VCaP (cell line): ENCODE measurements at regions not wholly inside any gene's neighbourhood (a gene's known extent, or its start where the extent isn't known, plus 50 kb on each side); places are given as distances from the start of the nearest gene placed in this dataset.

ENCODE experiments used
- H3K27ac ChIP-seq: fragments of 450-650 bp; 2 replicates; pipeline ENCODE4 v1.5.1; 2017
- TF ChIP-seq, protein P1 (sequence below): fragments of 450-650 bp; conservative IDR thresholded peaks from 2 replicates; pipeline ENCODE4 v1.5.1; 2017; ENCODE audit warnings: mild to moderate bottlenecking, moderate library complexity

DNA sequence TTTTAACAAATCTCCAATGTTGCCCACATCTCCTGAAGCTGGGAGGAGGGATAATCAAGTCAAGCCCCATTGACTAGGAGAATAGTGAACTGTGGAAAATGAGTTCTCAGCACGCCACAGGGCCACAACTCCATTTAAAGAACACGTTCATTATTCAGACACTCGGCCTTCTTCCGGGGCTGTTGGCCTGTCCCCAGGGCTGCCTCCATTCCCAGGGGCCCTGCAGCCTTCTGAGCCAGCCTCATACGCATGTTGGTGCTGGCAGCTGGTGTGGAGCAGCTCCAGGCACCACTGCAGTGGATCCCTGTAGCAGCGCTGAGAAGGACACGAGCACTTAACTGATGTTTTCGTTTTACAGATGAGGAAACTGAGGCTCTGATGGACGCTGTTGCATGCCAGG lies 87.5 kb upstream of the RCN1 start:
- TF ChIP-seq, protein P1, sequence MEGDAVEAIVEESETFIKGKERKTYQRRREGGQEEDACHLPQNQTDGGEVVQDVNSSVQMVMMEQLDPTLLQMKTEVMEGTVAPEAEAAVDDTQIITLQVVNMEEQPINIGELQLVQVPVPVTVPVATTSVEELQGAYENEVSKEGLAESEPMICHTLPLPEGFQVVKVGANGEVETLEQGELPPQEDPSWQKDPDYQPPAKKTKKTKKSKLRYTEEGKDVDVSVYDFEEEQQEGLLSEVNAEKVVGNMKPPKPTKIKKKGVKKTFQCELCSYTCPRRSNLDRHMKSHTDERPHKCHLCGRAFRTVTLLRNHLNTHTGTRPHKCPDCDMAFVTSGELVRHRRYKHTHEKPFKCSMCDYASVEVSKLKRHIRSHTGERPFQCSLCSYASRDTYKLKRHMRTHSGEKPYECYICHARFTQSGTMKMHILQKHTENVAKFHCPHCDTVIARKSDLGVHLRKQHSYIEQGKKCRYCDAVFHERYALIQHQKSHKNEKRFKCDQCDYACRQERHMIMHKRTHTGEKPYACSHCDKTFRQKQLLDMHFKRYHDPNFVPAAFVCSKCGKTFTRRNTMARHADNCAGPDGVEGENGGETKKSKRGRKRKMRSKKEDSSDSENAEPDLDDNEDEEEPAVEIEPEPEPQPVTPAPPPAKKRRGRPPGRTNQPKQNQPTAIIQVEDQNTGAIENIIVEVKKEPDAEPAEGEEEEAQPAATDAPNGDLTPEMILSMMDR, result no peak
- H3K27ac ChIP-seq, result no peak overlapping the region

DNA sequence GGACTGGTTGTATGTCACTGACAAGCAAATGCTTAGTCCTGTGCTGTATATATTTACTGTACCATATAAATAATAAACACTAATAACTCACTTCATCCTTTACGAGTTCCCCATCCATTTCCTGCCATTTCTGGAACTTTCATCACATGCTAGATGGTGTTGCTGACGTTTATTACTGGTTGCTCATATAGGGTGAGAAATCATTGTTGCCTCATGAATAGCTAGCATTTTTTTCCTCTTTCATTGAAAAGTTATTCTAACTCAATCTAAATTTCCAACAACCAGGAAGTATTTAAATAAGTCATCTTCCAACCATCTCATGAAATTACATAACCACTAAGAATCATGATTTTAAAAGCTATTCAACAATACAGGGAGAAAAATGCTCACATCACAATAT lies 88.6 kb upstream of the RCN1 start:
- TF ChIP-seq, protein P1, result no peak
- no peak overlapping the region for H3K27ac ChIP-seq

DNA sequence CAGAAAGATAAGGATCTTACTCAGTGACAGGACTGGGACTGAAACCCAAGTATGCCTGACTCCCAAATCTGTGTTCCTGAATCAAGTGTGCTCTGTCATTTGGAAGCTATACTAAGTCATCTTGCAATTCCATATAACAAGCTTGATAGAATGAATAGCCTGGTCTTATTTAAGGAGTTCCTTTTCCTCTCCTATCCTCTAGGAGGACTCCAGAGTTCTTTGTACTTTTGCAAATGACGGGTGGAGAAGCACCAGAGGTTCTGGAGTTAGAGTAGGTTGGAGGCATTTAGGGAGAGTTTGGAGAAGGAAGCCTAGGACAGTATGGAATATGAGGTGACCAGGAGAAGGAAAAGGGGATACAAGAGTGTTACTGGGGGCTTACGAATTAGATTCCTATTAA lies 92.9 kb upstream of the RCN1 start:
- TF ChIP-seq, protein P1, result peak; percentile 24; the same call in 1 of the 2 replicates

DNA sequence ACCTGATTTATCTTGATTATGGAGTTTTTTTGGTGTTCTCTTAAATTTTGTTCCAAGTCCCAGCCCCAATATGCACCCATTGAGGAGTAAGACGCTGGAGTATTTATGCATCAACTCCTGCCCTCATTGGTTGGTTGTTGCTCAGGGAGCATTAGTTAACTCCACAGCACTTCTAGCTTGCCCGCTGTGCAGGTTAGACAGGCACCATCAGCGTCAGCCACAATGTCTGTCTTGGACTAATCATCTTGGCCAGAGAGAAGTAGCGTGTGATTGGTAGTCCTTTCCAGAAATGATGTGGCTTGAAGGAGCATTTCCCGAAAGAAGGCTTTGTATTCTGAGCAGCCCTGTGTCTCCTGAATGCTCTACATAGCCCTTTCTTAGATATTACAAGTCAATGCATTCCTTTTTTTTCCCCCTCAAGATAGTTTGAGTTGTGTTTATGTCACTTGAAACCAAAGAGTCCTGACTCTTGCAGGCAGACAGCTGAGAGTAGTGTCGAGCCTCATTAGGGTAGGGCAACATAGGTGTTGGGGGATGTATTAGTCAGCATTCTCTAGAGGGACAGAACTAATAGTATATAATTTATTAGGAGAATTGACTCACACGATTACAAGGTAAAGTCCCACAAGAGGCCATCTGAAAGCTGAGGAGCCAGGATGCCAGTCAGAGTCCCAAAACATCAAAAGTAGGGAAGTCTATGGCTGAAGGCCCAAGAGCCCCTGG lies 94.6 kb upstream of the RCN1 start:
- TF ChIP-seq, protein P1, result no peak
- no peak overlapping the region for H3K27ac ChIP-seq

More for the DNA sequence above, 92.9 kb upstream of the RCN1 start:
- H3K27ac ChIP-seq, result no peak overlapping the region

DNA sequence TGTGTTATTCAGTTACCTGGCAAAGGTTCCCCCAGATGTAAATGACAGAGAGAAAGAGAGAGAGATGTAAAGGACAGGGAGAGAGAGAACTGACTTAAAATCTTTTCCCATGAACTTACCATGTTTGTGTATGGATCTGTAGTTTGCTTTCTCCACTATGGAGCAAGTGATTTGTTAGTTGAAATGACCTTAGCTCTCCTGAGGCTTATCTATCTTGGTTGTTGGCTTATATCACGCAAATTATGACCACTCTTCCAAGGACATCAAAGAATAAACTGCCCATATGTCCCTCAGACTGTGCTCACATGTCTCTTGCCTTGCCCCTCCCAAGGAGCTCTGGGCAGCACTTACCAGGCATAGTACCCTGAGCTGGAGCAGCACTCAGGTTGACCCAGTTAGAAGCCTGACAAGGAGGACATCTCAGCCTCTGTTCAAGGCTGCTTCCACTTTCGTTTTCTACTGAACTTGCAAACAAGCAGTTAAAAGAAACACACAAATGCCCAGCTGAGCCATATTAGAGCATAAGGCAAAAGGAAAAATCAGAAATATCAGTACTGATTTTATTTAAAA lies 95.3 kb upstream of the RCN1 start:
- no peak overlapping the region for H3K27ac ChIP-seq
- TF ChIP-seq, protein P1, result no peak

DNA sequence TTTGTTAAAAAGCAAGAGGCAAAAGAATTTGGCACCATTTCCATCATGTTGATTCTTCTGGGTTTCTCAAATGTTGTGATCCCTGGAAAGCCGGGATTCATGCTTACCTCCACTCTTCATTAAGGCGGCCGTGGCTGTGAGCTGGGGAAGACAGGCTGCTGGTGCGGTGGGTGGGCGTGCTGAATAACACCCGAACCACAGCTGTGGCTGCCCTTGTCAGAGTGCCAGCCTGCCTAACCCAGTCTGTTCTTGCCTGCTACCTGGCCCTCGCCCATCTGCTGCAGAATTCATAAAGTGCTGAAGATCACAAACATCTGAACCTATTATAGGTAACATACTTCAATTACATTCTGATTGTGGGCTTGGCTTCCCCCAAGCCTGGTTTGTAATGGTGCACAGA lies 95.8 kb upstream of the RCN1 start:
- no peak overlapping the region for H3K27ac ChIP-seq
- TF ChIP-seq, protein P1, result no peak

DNA sequence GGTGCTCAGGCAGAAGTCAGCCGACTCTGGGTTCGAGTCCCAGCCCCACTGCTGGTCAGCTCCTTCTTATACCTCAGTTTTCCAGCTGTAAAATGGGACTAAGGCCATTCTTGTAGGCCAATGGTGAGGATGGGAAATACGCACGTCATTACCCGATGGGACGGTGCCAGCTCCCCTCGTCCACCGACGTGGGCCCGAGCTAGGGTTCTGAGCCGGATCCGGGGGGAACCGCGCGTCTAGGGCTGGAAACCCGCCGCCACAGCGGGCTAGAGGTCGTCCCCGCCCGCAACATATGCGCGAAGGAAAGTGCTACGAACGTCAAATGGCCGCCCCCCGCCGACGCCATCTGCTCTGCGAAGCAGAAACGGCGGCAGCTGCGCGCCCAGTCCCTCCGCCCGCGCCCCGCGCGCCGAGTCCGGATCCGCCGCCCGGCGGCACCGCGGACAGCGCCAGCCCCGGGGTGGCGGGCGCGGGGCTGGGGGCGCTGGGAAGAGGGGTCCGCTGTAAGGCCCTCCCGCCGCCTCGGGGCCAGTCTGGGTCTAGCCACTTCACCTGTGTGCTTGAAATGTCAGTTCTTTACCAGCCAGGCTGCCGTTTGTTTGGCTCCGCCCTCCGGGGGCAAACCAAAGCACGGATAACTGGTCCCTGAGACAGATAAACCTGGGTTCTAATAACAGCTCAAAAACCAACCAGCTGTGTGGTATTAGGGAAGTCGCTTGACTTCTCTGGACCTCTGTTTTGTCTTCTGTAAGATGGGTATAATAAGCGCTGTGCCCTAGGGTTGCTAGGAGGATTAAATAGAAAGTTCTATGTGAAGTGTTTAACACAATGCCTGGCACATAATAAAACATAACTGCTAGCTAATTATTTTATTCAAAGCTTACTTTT lies 103.5 kb upstream of the RCN1 start:
- H3K27ac ChIP-seq, result no peak overlapping the region
- TF ChIP-seq, protein P1, result no peak
